ENCODE measurements at regions not wholly inside any gene's neighbourhood (a gene's known extent, or its start where the extent isn't known, plus 50 kb on each side); places are given as distances from the start of the nearest gene placed in this dataset.

DNA sequence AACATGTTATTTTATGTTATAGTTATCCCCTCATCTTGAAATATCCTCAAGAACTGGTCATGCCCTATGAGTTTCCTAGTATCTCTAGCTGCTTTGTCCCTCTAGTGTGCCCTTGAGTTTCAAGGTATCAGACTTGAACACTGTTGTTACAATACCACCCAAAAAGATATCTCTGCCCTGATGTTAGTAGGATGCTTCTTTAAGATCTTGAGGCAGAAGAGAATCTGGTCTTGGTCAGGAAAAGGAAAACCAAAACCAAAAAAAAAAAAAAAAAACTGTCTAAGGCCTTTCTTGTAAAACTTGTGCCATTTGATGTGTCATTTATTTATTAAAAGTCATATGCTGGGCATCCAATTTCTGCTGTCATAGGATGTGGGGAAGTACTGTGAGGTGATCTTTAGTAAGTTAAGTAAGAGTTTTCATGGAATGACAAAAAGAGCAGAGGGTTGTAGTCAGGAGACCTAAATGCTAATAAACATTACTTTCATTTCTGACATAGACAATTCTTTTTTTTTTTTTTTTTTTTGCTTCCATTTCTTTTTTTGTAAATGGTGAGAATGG is 229.7 kb downstream of the NECTIN3 start:
- Histone ChIP-seq H3K23ac (ENCODE audit: insufficient read length, low read depth, low read length) (no peak overlapping the region), H2BK5ac (ENCODE audit: insufficient read length, low read length) (no peak overlapping the region), H2BK120ac (ENCODE audit: low read depth, low read length, poor library complexity, severe bottlenecking) (no peak overlapping the region), H2BK15ac (ENCODE audit: low read depth, low read length) (no peak overlapping the region), H3T11ph (ENCODE audit: low read length) (no peak overlapping the region), H2BK20ac (ENCODE audit: low read depth, low read length, poor library complexity, severe bottlenecking) (no peak overlapping the region), H3K14ac (ENCODE audit: insufficient read depth, low read length) (no peak overlapping the region), H3K18ac (ENCODE audit: insufficient read length, low read depth, low read length) (no peak overlapping the region), H4K8ac (replicated peaks; ENCODE audit: insufficient read length, low read depth, low read length) (no peak overlapping the region), H4K91ac (ENCODE audit: insufficient read length, low read depth, low read length) (no peak overlapping the region), H3K27me3 (ENCODE audit: insufficient read depth, low read length) (no peaks in the 10 kb centered on the region), H3K9me3 (ENCODE audit: control insufficient read depth, low read depth, low read length) (no peaks in the 10 kb centered on the region), H4K20me1 (ENCODE audit: control insufficient read depth, insufficient read depth, insufficient read length) (no peaks in the 10 kb centered on the region), H2BK12ac (ENCODE audit: insufficient read length, low read depth, low read length) (no peak overlapping the region), H3K79me1 (ENCODE audit: insufficient read depth, low read depth, low read length, poor library complexity, severe bottlenecking) (no peaks in the 10 kb centered on the region), H3K9ac (ENCODE audit: extremely low read depth, insufficient read length, low read length) (no peak overlapping the region), H3K27ac (ENCODE audit: insufficient read length, low read depth, low read length) (no peak overlapping the region), H3K79me2 (ENCODE audit: insufficient read depth, low read length) (no peaks in the 10 kb centered on the region), H3K4me2 (ENCODE audit: insufficient read depth, insufficient read length, low read length) (no peak overlapping the region), H4K5ac (ENCODE audit: insufficient read length, low read depth, low read length) (no peak overlapping the region), H3K23me2 (ENCODE audit: insufficient read length, low read depth, low read length, poor library complexity, severe bottlenecking) (no peaks in the 10 kb centered on the region), H3K56ac (ENCODE audit: insufficient read length, low read depth, low read length) (no peak overlapping the region), H2AK5ac (ENCODE audit: insufficient read length, low read length) (no peak overlapping the region), H3K4me1 (ENCODE audit: insufficient read depth, low read length) (no peaks in the 10 kb centered on the region), H3K4ac (ENCODE audit: low read depth, low read length) (no peak overlapping the region), H2AFZ (ENCODE audit: low read length) (no peak overlapping the region)
- Mint-ChIP-seq H3K27ac (no peak overlapping the region), H3K4me3 (no peak overlapping the region), H3K36me3 (ENCODE audit: insufficient read depth in 1 of 3, low read depth in 3 of 3) (no peaks in the 10 kb centered on the region), H3K4me1 (peaks cover 2 to 7% of the 10 kb centered on the region in 2 experiments; a peak in 2 of 4 replicates), H3K27me3 (ENCODE audit: low read depth) (no peaks in the 10 kb centered on the region), H3K9me3 (no peaks in the 10 kb centered on the region)
- TF ChIP-seq, protein P1, sequence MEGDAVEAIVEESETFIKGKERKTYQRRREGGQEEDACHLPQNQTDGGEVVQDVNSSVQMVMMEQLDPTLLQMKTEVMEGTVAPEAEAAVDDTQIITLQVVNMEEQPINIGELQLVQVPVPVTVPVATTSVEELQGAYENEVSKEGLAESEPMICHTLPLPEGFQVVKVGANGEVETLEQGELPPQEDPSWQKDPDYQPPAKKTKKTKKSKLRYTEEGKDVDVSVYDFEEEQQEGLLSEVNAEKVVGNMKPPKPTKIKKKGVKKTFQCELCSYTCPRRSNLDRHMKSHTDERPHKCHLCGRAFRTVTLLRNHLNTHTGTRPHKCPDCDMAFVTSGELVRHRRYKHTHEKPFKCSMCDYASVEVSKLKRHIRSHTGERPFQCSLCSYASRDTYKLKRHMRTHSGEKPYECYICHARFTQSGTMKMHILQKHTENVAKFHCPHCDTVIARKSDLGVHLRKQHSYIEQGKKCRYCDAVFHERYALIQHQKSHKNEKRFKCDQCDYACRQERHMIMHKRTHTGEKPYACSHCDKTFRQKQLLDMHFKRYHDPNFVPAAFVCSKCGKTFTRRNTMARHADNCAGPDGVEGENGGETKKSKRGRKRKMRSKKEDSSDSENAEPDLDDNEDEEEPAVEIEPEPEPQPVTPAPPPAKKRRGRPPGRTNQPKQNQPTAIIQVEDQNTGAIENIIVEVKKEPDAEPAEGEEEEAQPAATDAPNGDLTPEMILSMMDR (conservative IDR thresholded peaks at IDR 0.05) = no peak
- DNase-seq = no peak
